ENCODE measurements at regions not wholly inside any gene's neighbourhood (a gene's known extent, or its start where the extent isn't known, plus 50 kb on each side); places are given as distances from the start of the nearest gene placed in this dataset.

- Histone ChIP-seq H3K9ac (ENCODE audit: low read depth, low read length, poor library complexity, severe bottlenecking) (no peak overlapping the region), H4K20me1 (ENCODE audit: insufficient read depth, low read length, poor library complexity, severe bottlenecking) (no peaks in the 10 kb centered on the region), H3K9me2 (replicated peaks; ENCODE audit: low read depth, low read length) (no peaks in the 10 kb centered on the region), H3K4me3 (ENCODE audit: low read length, poor library complexity, severe bottlenecking) (no peak overlapping the region), H3K4me1 (ENCODE audit: insufficient read depth, low read length, poor library complexity, severe bottlenecking) (no peaks in the 10 kb centered on the region), H3K79me2 (ENCODE audit: insufficient read depth, low read length) (no peaks in the 10 kb centered on the region), H3K4me2 (ENCODE audit: low read depth, low read length, poor library complexity, severe bottlenecking) (no peak overlapping the region), H3K27me3 (ENCODE audit: insufficient read depth, low read length, poor library complexity, severe bottlenecking) (no peaks in the 10 kb centered on the region), H3F3A (ENCODE audit: low read depth) (no peaks in the 10 kb centered on the region), H2AFZ (ENCODE audit: low read length) (no peak overlapping the region), H3K9me3 (ENCODE audit: insufficient read depth, low read depth, low read length) (no peaks in the 10 kb centered on the region), H3K36me3 (ENCODE audit: insufficient read depth, low read length) (no peaks in the 10 kb centered on the region)
- TF ChIP-seq CTCF (conservative IDR thresholded peaks at IDR 0.05; ENCODE audit: low read length), result no peak
Observed at GRCh38 chr21:27764056-27764455, 797.2 kb upstream of the ADAMTS5 start.

- Histone ChIP-seq H3F3A (ENCODE audit: low read depth) (no peaks in the 10 kb centered on the region), H3K4me1 (ENCODE audit: insufficient read depth, low read length, poor library complexity, severe bottlenecking) (no peaks in the 10 kb centered on the region), H2AFZ (ENCODE audit: low read length) (no peak overlapping the region), H3K27me3 (ENCODE audit: insufficient read depth, low read length, poor library complexity, severe bottlenecking) (no peaks in the 10 kb centered on the region), H3K4me3 (ENCODE audit: low read length, poor library complexity, severe bottlenecking) (no peak overlapping the region), H3K9me3 (ENCODE audit: insufficient read depth, low read depth, low read length) (no peaks in the 10 kb centered on the region), H3K36me3 (ENCODE audit: insufficient read depth, low read length) (no peaks in the 10 kb centered on the region), H3K9me2 (replicated peaks; ENCODE audit: low read depth, low read length) (no peaks in the 10 kb centered on the region), H3K9ac (ENCODE audit: low read depth, low read length, poor library complexity, severe bottlenecking) (no peak overlapping the region), H4K20me1 (ENCODE audit: insufficient read depth, low read length, poor library complexity, severe bottlenecking) (no peaks in the 10 kb centered on the region), H3K4me2 (ENCODE audit: low read depth, low read length, poor library complexity, severe bottlenecking) (no peak overlapping the region), H3K79me2 (ENCODE audit: insufficient read depth, low read length) (no peaks in the 10 kb centered on the region)
- TF ChIP-seq EZH2phosphoT487 (IDR thresholded peaks at IDR 0.05; ENCODE audit: borderline replicate concordance), result no peak
Observed at GRCh38 chr21:27761623-27762022, 794.7 kb upstream of the ADAMTS5 start.

DNA sequence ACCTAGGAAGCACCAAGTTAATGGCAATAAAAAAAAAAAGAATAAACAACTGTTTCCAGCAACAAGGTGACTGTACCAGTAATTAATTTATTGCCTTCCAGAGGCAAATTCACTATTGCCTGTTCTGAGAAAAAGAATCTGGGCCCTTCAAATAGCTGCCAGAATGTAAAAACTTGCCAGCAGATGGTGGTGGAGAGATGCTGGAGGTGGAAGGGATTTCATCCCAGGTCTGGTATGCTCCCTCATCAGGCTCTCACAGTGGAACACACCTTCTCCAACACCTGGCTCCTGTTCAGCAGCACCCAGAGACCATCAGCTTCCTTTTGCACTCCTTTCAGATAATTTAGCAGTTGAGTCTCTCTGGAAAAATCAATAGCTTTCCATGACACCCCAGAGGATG lies 792.9 kb upstream of the ADAMTS5 start:
- H2AFZ ChIP-seq (ENCODE audit: low read length), result no peak overlapping the region
- H3K4me3 ChIP-seq (ENCODE audit: low read length, poor library complexity, severe bottlenecking), result no peak overlapping the region
- H3K27me3 ChIP-seq (ENCODE audit: insufficient read depth, low read length, poor library complexity, severe bottlenecking), result no peaks in the 10 kb centered on the region
- no peak overlapping the region for H3K4me2 ChIP-seq (ENCODE audit: low read depth, low read length, poor library complexity, severe bottlenecking)
- H3K9me3 ChIP-seq (ENCODE audit: insufficient read depth, low read depth, low read length), result no peaks in the 10 kb centered on the region
- no peaks in the 10 kb centered on the region for H3K9me2 ChIP-seq (replicated peaks; ENCODE audit: low read depth, low read length)
- no peaks in the 10 kb centered on the region for H3K36me3 ChIP-seq (ENCODE audit: insufficient read depth, low read length)
- TF ChIP-seq CTCF (conservative IDR thresholded peaks at IDR 0.05; ENCODE audit: low read length) (no peak), EZH2phosphoT487 (IDR thresholded peaks at IDR 0.05; ENCODE audit: borderline replicate concordance) (no peak)
- no peaks in the 10 kb centered on the region for H3F3A ChIP-seq (ENCODE audit: low read depth)
- H3K79me2 ChIP-seq (ENCODE audit: insufficient read depth, low read length), result no peaks in the 10 kb centered on the region
- H3K4me1 ChIP-seq (ENCODE audit: insufficient read depth, low read length, poor library complexity, severe bottlenecking), result no peaks in the 10 kb centered on the region
- H3K9ac ChIP-seq (ENCODE audit: low read depth, low read length, poor library complexity, severe bottlenecking), result no peak overlapping the region
- no peaks in the 10 kb centered on the region for H4K20me1 ChIP-seq (ENCODE audit: insufficient read depth, low read length, poor library complexity, severe bottlenecking)

DNA sequence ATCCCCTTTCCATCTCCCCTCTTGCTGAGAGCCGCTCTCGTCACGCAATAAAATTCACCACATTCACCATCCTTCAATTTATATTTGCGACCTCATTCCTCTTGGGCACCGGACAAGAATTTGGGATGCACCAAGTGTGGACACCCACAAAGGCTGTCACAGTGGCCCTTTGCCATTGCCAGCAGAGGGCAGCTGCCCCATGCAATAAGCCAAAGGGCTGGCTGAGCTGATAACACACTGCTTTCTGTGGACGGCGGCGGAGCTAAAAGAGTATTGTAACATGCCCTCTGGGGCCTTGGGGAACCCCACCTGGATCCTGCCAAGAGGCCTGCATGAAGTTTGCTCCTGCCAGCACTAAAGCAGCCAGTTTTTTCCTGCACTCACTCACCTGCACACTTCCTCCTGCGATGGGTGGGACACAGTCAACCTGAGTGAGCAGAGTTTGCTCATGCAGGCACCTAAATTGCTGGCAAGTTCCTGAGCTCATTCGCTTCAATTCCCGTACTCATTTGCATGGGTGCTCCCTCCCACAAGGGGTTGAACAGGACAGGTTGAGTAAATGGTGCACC lies 792.3 kb upstream of the ADAMTS5 start:
- H3K79me2 ChIP-seq (ENCODE audit: insufficient read depth, low read length), result no peaks in the 10 kb centered on the region
- TF ChIP-seq CTCF (conservative IDR thresholded peaks at IDR 0.05; ENCODE audit: low read length) (no peak), EZH2phosphoT487 (IDR thresholded peaks at IDR 0.05; ENCODE audit: borderline replicate concordance) (no peak)
- H3K4me1 ChIP-seq (ENCODE audit: insufficient read depth, low read length, poor library complexity, severe bottlenecking), result no peaks in the 10 kb centered on the region
- H3F3A ChIP-seq (ENCODE audit: low read depth), result no peaks in the 10 kb centered on the region
- no peak overlapping the region for H2AFZ ChIP-seq (ENCODE audit: low read length)
- no peaks in the 10 kb centered on the region for H3K27me3 ChIP-seq (ENCODE audit: insufficient read depth, low read length, poor library complexity, severe bottlenecking)
- H3K9ac ChIP-seq (ENCODE audit: low read depth, low read length, poor library complexity, severe bottlenecking), result no peak overlapping the region
- H4K20me1 ChIP-seq (ENCODE audit: insufficient read depth, low read length, poor library complexity, severe bottlenecking), result no peaks in the 10 kb centered on the region
- H3K9me2 ChIP-seq (replicated peaks; ENCODE audit: low read depth, low read length), result no peaks in the 10 kb centered on the region
- H3K9me3 ChIP-seq (ENCODE audit: insufficient read depth, low read depth, low read length), result no peaks in the 10 kb centered on the region
- no peak overlapping the region for H3K4me3 ChIP-seq (ENCODE audit: low read length, poor library complexity, severe bottlenecking)
- no peak overlapping the region for H3K4me2 ChIP-seq (ENCODE audit: low read depth, low read length, poor library complexity, severe bottlenecking)
- no peaks in the 10 kb centered on the region for H3K36me3 ChIP-seq (ENCODE audit: insufficient read depth, low read length)

All from Loucy (cell line).